RWPE2 (cell line): ENCODE measurements at regions not wholly inside any gene's neighbourhood (a gene's known extent, or its start where the extent isn't known, plus 50 kb on each side); places are given as distances from the start of the nearest gene placed in this dataset.
A peak's percentile ranks its signal among the peaks of the same experiment; 100 is the strongest.

Source experiments
- ATAC-seq: fragments of 200-7000 bp; cut with Tn5 transposase; 3 replicates; pipeline ENCODE4 v1.9.1; 2021; ENCODE audit warnings: low read depth
- DNase-seq: peaks from one replicate; pipeline ENCODE4 v3.0.0-alpha.2; 2020; ENCODE audit warnings: low spot score
- H3K27ac ChIP-seq: fragments of 450-650 bp; 2 replicates; pipeline ENCODE4 v1.5.1; 2017; ENCODE audit warnings: mild to moderate bottlenecking; ENCODE audit not compliant: poor library complexity, severe bottlenecking
- H3K27me3 ChIP-seq: fragments of 250-450 bp; sonication (Bioruptor Pico); 2 replicates; pipeline ENCODE4 v1.5.1; 2021; ENCODE audit warnings: mild to moderate bottlenecking, moderate library complexity; ENCODE audit not compliant: insufficient read depth, poor library complexity, severe bottlenecking
- H3K36me3 ChIP-seq: fragments of 250-450 bp; sonication (Bioruptor Pico); 2 replicates; pipeline ENCODE4 v1.5.1; 2020; ENCODE audit warnings: low read depth, mild to moderate bottlenecking, moderate library complexity
- H3K4me1 ChIP-seq: fragments of 250-450 bp; sonication (Bioruptor Pico); 2 replicates; pipeline ENCODE4 v1.5.1; 2021; ENCODE audit warnings: mild to moderate bottlenecking, moderate library complexity; ENCODE audit not compliant: insufficient read depth, poor library complexity, severe bottlenecking
- H3K4me3 ChIP-seq: fragments of 250-450 bp; sonication (Bioruptor Pico); 2 replicates; pipeline ENCODE4 v1.5.1; 2021; ENCODE audit warnings: mild to moderate bottlenecking, moderate library complexity; ENCODE audit not compliant: severe bottlenecking
- H3K9me3 ChIP-seq: fragments of 250-450 bp; sonication (Bioruptor Pico); 2 replicates; pipeline ENCODE4 v1.5.1; 2021; ENCODE audit warnings: mild to moderate bottlenecking, moderate library complexity; ENCODE audit not compliant: severe bottlenecking
- CTCF ChIP-seq: fragments of 450-650 bp; IDR thresholded peaks from one replicate; pipeline ENCODE4 v1.5.1; 2017; ENCODE audit warnings: mild to moderate bottlenecking, moderate library complexity; ENCODE audit not compliant: poor library complexity, severe bottlenecking

- H3K27me3 ChIP-seq: no peaks in the 10 kb centered on the region
- H3K9me3 ChIP-seq: no peaks in the 10 kb centered on the region
- H3K4me3 ChIP-seq: no peak overlapping the region
- DNase-seq (no peak), ATAC-seq (no peak)
- no peak for TF ChIP-seq CTCF
- H3K27ac ChIP-seq: no peak overlapping the region
- H3K4me1 ChIP-seq: no peaks in the 10 kb centered on the region
- no peaks in the 10 kb centered on the region for H3K36me3 ChIP-seq
These were observed 106.1 kb upstream of the FBXL17 start for GRCh38 chr5:108487951-108488350.

- ATAC-seq (no peak), DNase-seq (no peak)
- no peaks in the 10 kb centered on the region for H3K4me1 ChIP-seq
- H3K4me3 ChIP-seq: no peak overlapping the region
- H3K36me3 ChIP-seq: no peaks in the 10 kb centered on the region
- no peaks in the 10 kb centered on the region for H3K9me3 ChIP-seq
- H3K27me3 ChIP-seq: peaks cover 3% of the 10 kb centered on the region
- H3K27ac ChIP-seq: no peak overlapping the region
- TF ChIP-seq CTCF: no peak
These were observed 102.1 kb upstream of the FBXL17 start for GRCh38 chr5:108484035-108484434.

GRCh38 chr5:108481355-108481931 is 99.5 kb upstream of the FBXL17 start:
- peak; percentile 82 for TF ChIP-seq CTCF
- H3K4me3 ChIP-seq: no peak overlapping the region
- H3K27ac ChIP-seq: no peak overlapping the region
- no peak for DNase-seq
- peak; percentile 60 for ATAC-seq
- H3K27me3 ChIP-seq: peaks cover 7% of the 10 kb centered on the region
- no peaks in the 10 kb centered on the region for H3K36me3 ChIP-seq
- H3K9me3 ChIP-seq: no peaks in the 10 kb centered on the region
- H3K4me1 ChIP-seq: no peaks in the 10 kb centered on the region

- Histone ChIP-seq H3K27me3 (peaks cover 11% of the 10 kb centered on the region), H3K4me1 (no peaks in the 10 kb centered on the region), H3K4me3 (no peak overlapping the region), H3K36me3 (no peaks in the 10 kb centered on the region), H3K9me3 (no peaks in the 10 kb centered on the region), H3K27ac (no peak overlapping the region)
- DNase-seq (no peak), ATAC-seq (peak; percentile 10; the same call in 1 of the 3 replicates)
- no peak for TF ChIP-seq CTCF
These were observed 90.3 kb upstream of the FBXL17 start for GRCh38 chr5:108472237-108472636.

DNA sequence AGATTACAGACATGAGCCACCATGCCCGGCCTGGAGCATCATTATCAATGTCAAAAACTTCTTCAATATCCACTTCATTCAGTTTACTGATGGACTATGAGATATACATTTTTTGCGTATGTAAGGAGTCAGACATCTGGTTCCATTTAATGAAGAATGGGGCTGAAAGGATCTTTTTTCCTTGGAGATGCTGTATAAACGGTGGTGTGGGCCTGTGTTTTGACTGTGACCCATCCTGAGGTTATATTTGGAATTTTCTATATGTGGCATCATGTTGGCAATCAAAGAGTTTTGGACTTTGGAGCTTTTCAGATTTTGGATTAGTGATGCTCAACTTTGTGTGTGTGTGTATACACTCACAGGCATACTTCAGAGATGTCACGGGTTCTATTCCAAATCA is 85.7 kb upstream of the FBXL17 start:
- H3K36me3 ChIP-seq: no peaks in the 10 kb centered on the region
- H3K27me3 ChIP-seq: no peaks in the 10 kb centered on the region
- no peak for TF ChIP-seq CTCF
- ATAC-seq (no peak), DNase-seq (no peak)
- no peak overlapping the region for H3K27ac ChIP-seq
- no peak overlapping the region for H3K4me3 ChIP-seq
- H3K9me3 ChIP-seq: no peaks in the 10 kb centered on the region
- no peaks in the 10 kb centered on the region for H3K4me1 ChIP-seq
